ENCODE measurements at regions not wholly inside any gene's neighbourhood (a gene's known extent, or its start where the extent isn't known, plus 50 kb on each side); places are given as distances from the start of the nearest gene placed in this dataset.

GRCh38 chr11:114883472-114883871 lies 205.1 kb downstream of the NXPE2 start:
- DNase-seq (ENCODE audit: low read depth, low spot score), result no peak
- no peak for ATAC-seq
- Histone ChIP-seq H3K9ac (ENCODE audit: low read length) (no peak overlapping the region), H4K20me1 (ENCODE audit: insufficient read depth) (no peaks in the 10 kb centered on the region), H3K27ac (ENCODE audit: low read depth, low read length) (no peak overlapping the region), H3K4me2 (ENCODE audit: low read length) (no peak overlapping the region), H2AFZ (ENCODE audit: low read depth, low read length, poor library complexity, severe bottlenecking) (no peak overlapping the region), H3K4me1 (ENCODE audit: control insufficient read depth in 1 of 2, insufficient read depth in 2 of 2, low read length in 2 of 2) (no peaks in the 10 kb centered on the region), H3K4me3 (replicated peaks in 1 of 2; ENCODE audit: low read depth in 1 of 2, low read length in 2 of 2) (no peak overlapping the region), H3K27me3 (ENCODE audit: insufficient read depth, low read length) (no peaks in the 10 kb centered on the region), H3K79me2 (ENCODE audit: insufficient read depth, low read length) (no peaks in the 10 kb centered on the region), H3K9me3 (ENCODE audit: control insufficient read depth in 1 of 2, insufficient read depth in 1 of 2, low read depth in 1 of 2, low read length in 2 of 2) (no peaks in the 10 kb centered on the region; a peak in 2 of 4 replicates), H3K9me2 (ENCODE audit: insufficient read depth) (no peaks in the 10 kb centered on the region), H3K36me3 (ENCODE audit: control insufficient read depth in 1 of 2, insufficient read depth in 2 of 2, low read length in 2 of 2) (no peaks in the 10 kb centered on the region)
- intact Hi-C loops (cut with micrococcal nuclease), result no loop called here
- TF ChIP-seq RAD21 (IDR thresholded peaks at IDR 0.05; ENCODE audit: low read depth), result no peak
- TF ChIP-seq ATF3 (IDR thresholded peaks at IDR 0.05), result no peak
- no peak for TF ChIP-seq EGR1 (IDR thresholded peaks at IDR 0.05; ENCODE audit: low read depth)
- TF ChIP-seq ZBTB33 (IDR thresholded peaks at IDR 0.05; ENCODE audit: extremely low read depth, insufficient replicate concordance, low read length), result no peak
- TF ChIP-seq SIN3A (IDR thresholded peaks at IDR 0.05; ENCODE audit: low read depth), result no peak
- TF ChIP-seq, protein P1, sequence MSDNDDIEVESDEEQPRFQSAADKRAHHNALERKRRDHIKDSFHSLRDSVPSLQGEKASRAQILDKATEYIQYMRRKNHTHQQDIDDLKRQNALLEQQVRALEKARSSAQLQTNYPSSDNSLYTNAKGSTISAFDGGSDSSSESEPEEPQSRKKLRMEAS (IDR thresholded peaks at IDR 0.05), result no peak
- BruUV-seq (replicated peaks), result no TSS peak
- ChIA-PET POLR2A (no interaction called here), CTCF (no interaction called here), RAD21 (ENCODE audit: low non-redundant PET in 1 of 2, low total read pairs in 2 of 2, uncharacterized antibody in 2 of 2, unreplicated experiment in 2 of 2) (no interaction called here)

- ChIA-PET CTCF (no interaction called here), POLR2A (no interaction called here), RAD21 (ENCODE audit: low non-redundant PET in 1 of 2, low total read pairs in 2 of 2, uncharacterized antibody in 2 of 2, unreplicated experiment in 2 of 2) (no interaction called here)
- Histone ChIP-seq H2AFZ (ENCODE audit: low read depth, low read length, poor library complexity, severe bottlenecking) (no peak overlapping the region), H3K27ac (ENCODE audit: low read depth, low read length) (no peak overlapping the region), H3K4me3 (replicated peaks in 1 of 2; ENCODE audit: low read depth in 1 of 2, low read length in 2 of 2) (no peak overlapping the region), H3K4me2 (ENCODE audit: low read length) (no peak overlapping the region), H3K27me3 (ENCODE audit: insufficient read depth, low read length) (no peaks in the 10 kb centered on the region), H4K20me1 (ENCODE audit: insufficient read depth) (no peaks in the 10 kb centered on the region), H3K9ac (ENCODE audit: low read length) (no peak overlapping the region), H3K79me2 (ENCODE audit: insufficient read depth, low read length) (no peaks in the 10 kb centered on the region), H3K4me1 (ENCODE audit: control insufficient read depth in 1 of 2, insufficient read depth in 2 of 2, low read length in 2 of 2) (no peaks in the 10 kb centered on the region), H3K9me3 (ENCODE audit: control insufficient read depth in 1 of 2, insufficient read depth in 1 of 2, low read depth in 1 of 2, low read length in 2 of 2) (no peaks in the 10 kb centered on the region; a peak in 2 of 4 replicates), H3K9me2 (ENCODE audit: insufficient read depth) (no peaks in the 10 kb centered on the region), H3K36me3 (ENCODE audit: control insufficient read depth in 1 of 2, insufficient read depth in 2 of 2, low read length in 2 of 2) (no peaks in the 10 kb centered on the region)
- intact Hi-C loops (cut with micrococcal nuclease), result no loop called here
- ATAC-seq (no peak), DNase-seq (ENCODE audit: low read depth, low spot score) (no peak)
- no TSS peak for BruUV-seq (replicated peaks)
- no peak for TF ChIP-seq SIN3A (IDR thresholded peaks at IDR 0.05; ENCODE audit: low read depth)
- TF ChIP-seq, protein P1 (IDR thresholded peaks at IDR 0.05), result no peak
- TF ChIP-seq, protein P2, sequence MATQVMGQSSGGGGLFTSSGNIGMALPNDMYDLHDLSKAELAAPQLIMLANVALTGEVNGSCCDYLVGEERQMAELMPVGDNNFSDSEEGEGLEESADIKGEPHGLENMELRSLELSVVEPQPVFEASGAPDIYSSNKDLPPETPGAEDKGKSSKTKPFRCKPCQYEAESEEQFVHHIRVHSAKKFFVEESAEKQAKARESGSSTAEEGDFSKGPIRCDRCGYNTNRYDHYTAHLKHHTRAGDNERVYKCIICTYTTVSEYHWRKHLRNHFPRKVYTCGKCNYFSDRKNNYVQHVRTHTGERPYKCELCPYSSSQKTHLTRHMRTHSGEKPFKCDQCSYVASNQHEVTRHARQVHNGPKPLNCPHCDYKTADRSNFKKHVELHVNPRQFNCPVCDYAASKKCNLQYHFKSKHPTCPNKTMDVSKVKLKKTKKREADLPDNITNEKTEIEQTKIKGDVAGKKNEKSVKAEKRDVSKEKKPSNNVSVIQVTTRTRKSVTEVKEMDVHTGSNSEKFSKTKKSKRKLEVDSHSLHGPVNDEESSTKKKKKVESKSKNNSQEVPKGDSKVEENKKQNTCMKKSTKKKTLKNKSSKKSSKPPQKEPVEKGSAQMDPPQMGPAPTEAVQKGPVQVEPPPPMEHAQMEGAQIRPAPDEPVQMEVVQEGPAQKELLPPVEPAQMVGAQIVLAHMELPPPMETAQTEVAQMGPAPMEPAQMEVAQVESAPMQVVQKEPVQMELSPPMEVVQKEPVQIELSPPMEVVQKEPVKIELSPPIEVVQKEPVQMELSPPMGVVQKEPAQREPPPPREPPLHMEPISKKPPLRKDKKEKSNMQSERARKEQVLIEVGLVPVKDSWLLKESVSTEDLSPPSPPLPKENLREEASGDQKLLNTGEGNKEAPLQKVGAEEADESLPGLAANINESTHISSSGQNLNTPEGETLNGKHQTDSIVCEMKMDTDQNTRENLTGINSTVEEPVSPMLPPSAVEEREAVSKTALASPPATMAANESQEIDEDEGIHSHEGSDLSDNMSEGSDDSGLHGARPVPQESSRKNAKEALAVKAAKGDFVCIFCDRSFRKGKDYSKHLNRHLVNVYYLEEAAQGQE (IDR thresholded peaks at IDR 0.05; ENCODE audit: low read depth), result no peak
- TF ChIP-seq POLR2A (IDR thresholded peaks at IDR 0.05; ENCODE audit: borderline replicate concordance, extremely low read depth, insufficient read depth, insufficient read length), result no peak
- TF ChIP-seq ZNF274 (IDR thresholded peaks at IDR 0.05; ENCODE audit: low read depth, low read length), result no peak
- no peak for TF ChIP-seq ELF1 (IDR thresholded peaks at IDR 0.05; ENCODE audit: borderline replicate concordance, low read depth)
- TF ChIP-seq TCF7L2 (IDR thresholded peaks at IDR 0.05; ENCODE audit: borderline replicate concordance, extremely low read depth, insufficient read depth, insufficient read length), result no peak
- TF ChIP-seq RAD21 (IDR thresholded peaks at IDR 0.05; ENCODE audit: low read depth), result no peak
- TF ChIP-seq EZH2phosphoT487 (IDR thresholded peaks at IDR 0.05; ENCODE audit: borderline replicate concordance), result no peak
- no peak for TF ChIP-seq POLR2AphosphoS5 (IDR thresholded peaks at IDR 0.05; ENCODE audit: low read depth, low read length)
- no peak for TF ChIP-seq SRF (IDR thresholded peaks at IDR 0.05; ENCODE audit: low read depth)
Measured at GRCh38 chr11:114886644-114887265, 208.4 kb downstream of the NXPE2 start.

Data from HCT116 (cell line).